Hepatocyte (in vitro differentiated cells): ENCODE measurements at regions not wholly inside any gene's neighbourhood (a gene's known extent, or its start where the extent isn't known, plus 50 kb on each side); places are given as distances from the start of the nearest gene placed in this dataset.

ENCODE experiments used
- DNase-seq: peaks from one replicate; pipeline ENCODE4 v3.0.0-alpha.2; 2016; ENCODE audit warnings: low spot score
- H2AFZ ChIP-seq: fragments of 200-600 bp; sonication (generic); 2 replicates; pipeline ENCODE4 v1.6.0; 2016; ENCODE audit warnings: antibody characterized with exemption, mild to moderate bottlenecking
- H3K27ac ChIP-seq: fragments of 200-600 bp; sonication (generic); 2 replicates; pipeline ENCODE4 v1.5.1; 2016; ENCODE audit warnings: mild to moderate bottlenecking
- H3K27me3 ChIP-seq: fragments of 200-600 bp; sonication (generic); 2 replicates; pipeline ENCODE4 v1.6.1; 2016
- H3K36me3 ChIP-seq: fragments of 200-600 bp; sonication (generic); replicated peaks from 2 replicates; pipeline ENCODE4 v1.5.1; 2016; ENCODE audit warnings: low read depth; ENCODE audit not compliant: insufficient read depth
- H3K4me1 ChIP-seq: fragments of 200-600 bp; sonication (generic); 2 replicates; pipeline ENCODE4 v1.5.1; 2016; ENCODE audit warnings: mild to moderate bottlenecking, moderate library complexity; ENCODE audit not compliant: insufficient read depth
- H3K4me2 ChIP-seq: fragments of 200-600 bp; sonication (generic); 2 replicates; pipeline ENCODE4 v1.6.0; 2016
- H3K4me3 ChIP-seq: fragments of 200-600 bp; sonication (generic); 2 replicates; pipeline ENCODE4 v1.5.1; 2016; ENCODE audit warnings: mild to moderate bottlenecking
- H3K79me2 ChIP-seq: fragments of 200-600 bp; sonication (generic); 2 replicates; pipeline ENCODE4 v1.6.0; 2017; ENCODE audit warnings: mild to moderate bottlenecking
- H3K9me2 ChIP-seq: fragments of 200-600 bp; sonication (generic); replicated peaks from 2 replicates; pipeline ENCODE4 v1.6.0; 2017; ENCODE audit warnings: mild to moderate bottlenecking; ENCODE audit not compliant: insufficient read depth
- H3K9me3 ChIP-seq: fragments of 200-600 bp; sonication (generic); 2 replicates; pipeline ENCODE4 v1.5.1; 2016; ENCODE audit warnings: low read depth, mild to moderate bottlenecking
- H4K20me1 ChIP-seq: fragments of 200-600 bp; sonication (generic); 2 replicates; pipeline ENCODE4 v1.6.0; 2016; ENCODE audit warnings: mild to moderate bottlenecking; ENCODE audit not compliant: insufficient read depth, poor library complexity, severe bottlenecking
- EZH2 ChIP-seq: fragments of 200-600 bp; sonication (generic); IDR thresholded peaks from 2 replicates; pipeline ENCODE4 v1.6.1; 2016; ENCODE audit warnings: antibody characterized with exemption, mild to moderate bottlenecking, borderline replicate concordance
- EZH2phosphoT487 ChIP-seq: fragments of 200-600 bp; sonication (generic); IDR thresholded peaks from one replicate; pipeline ENCODE4 v1.6.1; 2018; ENCODE audit warnings: antibody characterized with exemption, mild to moderate bottlenecking, low read depth, moderate library complexity; ENCODE audit not compliant: unreplicated experiment, severe bottlenecking
- WGBS: methylation state at CpG from one replicate; pipeline ENCODE4 v1.1.6; 2016; ENCODE audit warnings: low lambda C conversion rate; ENCODE audit errors: missing lambda C conversion rate; 5-methylcytosine and 5-hydroxymethylcytosine counted together
- TF ChIP-seq, protein P1 (sequence below): fragments of 200-600 bp; sonication (generic); IDR thresholded peaks from 2 replicates; pipeline ENCODE4 v1.5.1; 2016; ENCODE audit warnings: antibody characterized with exemption, mild to moderate bottlenecking; ENCODE audit not compliant: poor library complexity

- Histone ChIP-seq H3K9me3 (no peaks in the 10 kb centered on the region), H3K4me3 (no peak overlapping the region), H3K27ac (no peak overlapping the region), H3K79me2 (no peaks in the 10 kb centered on the region), H2AFZ (no peak overlapping the region), H3K36me3 (no peaks in the 10 kb centered on the region), H3K4me2 (no peak overlapping the region), H4K20me1 (no peaks in the 10 kb centered on the region), H3K27me3 (no peaks in the 10 kb centered on the region), H3K9me2 (no peaks in the 10 kb centered on the region), H3K4me1 (no peaks in the 10 kb centered on the region)
- TF ChIP-seq EZH2phosphoT487 (no peak), EZH2 (no peak)
- TF ChIP-seq, protein P1, sequence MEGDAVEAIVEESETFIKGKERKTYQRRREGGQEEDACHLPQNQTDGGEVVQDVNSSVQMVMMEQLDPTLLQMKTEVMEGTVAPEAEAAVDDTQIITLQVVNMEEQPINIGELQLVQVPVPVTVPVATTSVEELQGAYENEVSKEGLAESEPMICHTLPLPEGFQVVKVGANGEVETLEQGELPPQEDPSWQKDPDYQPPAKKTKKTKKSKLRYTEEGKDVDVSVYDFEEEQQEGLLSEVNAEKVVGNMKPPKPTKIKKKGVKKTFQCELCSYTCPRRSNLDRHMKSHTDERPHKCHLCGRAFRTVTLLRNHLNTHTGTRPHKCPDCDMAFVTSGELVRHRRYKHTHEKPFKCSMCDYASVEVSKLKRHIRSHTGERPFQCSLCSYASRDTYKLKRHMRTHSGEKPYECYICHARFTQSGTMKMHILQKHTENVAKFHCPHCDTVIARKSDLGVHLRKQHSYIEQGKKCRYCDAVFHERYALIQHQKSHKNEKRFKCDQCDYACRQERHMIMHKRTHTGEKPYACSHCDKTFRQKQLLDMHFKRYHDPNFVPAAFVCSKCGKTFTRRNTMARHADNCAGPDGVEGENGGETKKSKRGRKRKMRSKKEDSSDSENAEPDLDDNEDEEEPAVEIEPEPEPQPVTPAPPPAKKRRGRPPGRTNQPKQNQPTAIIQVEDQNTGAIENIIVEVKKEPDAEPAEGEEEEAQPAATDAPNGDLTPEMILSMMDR: no peak
- DNase-seq: no peak
- whole genome bisulfite sequencing: 100% methylated on average over 1 of the region's 1 CpG
These were observed 232.3 kb upstream of the TENM3 start for GRCh38 chr4:182010876-182011275.

GRCh38 chr4:182014164-182014563, 229.0 kb upstream of the TENM3 start:
- no peaks in the 10 kb centered on the region for H3K4me1 ChIP-seq
- no peak overlapping the region for H2AFZ ChIP-seq
- no peak overlapping the region for H3K4me2 ChIP-seq
- WGBS: 92% methylated on average over 5 of the region's 5 CpGs
- H3K27ac ChIP-seq: no peak overlapping the region
- H3K27me3 ChIP-seq: no peaks in the 10 kb centered on the region
- H3K4me3 ChIP-seq: no peak overlapping the region
- no peaks in the 10 kb centered on the region for H3K9me3 ChIP-seq
- no peaks in the 10 kb centered on the region for H3K9me2 ChIP-seq
- DNase-seq: no peak
- H3K36me3 ChIP-seq: no peaks in the 10 kb centered on the region
- no peak for TF ChIP-seq EZH2
- H3K79me2 ChIP-seq: no peaks in the 10 kb centered on the region
- H4K20me1 ChIP-seq: no peaks in the 10 kb centered on the region

DNA sequence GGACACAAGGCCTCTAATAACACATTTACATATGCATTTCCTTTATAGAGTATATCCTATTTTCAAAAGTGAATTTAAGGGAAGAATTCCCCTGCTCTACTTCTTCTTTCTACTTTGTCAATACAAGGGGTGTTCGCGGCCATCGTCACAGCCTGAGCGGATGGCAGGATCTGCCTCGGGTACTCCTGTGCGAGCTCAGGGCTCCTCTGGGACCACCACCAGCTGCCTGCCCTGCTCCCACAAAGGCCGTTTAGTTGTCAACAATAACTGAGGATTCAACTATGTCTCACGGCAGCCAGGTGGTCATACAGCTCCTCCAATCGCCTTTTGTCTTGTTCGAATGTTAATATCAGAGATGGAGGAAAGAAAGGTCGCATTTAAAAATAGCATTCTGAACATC, 228.2 kb upstream of the TENM3 start:
- Histone ChIP-seq H3K9me3 (no peaks in the 10 kb centered on the region), H3K79me2 (no peaks in the 10 kb centered on the region), H3K9me2 (no peaks in the 10 kb centered on the region), H3K4me2 (no peak overlapping the region), H3K27me3 (no peaks in the 10 kb centered on the region), H3K27ac (no peak overlapping the region), H3K4me3 (no peak overlapping the region), H3K4me1 (no peaks in the 10 kb centered on the region), H2AFZ (no peak overlapping the region), H3K36me3 (no peaks in the 10 kb centered on the region), H4K20me1 (no peaks in the 10 kb centered on the region)
- no peak for DNase-seq
- TF ChIP-seq EZH2phosphoT487: no peak
- TF ChIP-seq, protein P1: no peak
- no peak for TF ChIP-seq EZH2
- WGBS: 94% methylated on average over 11 of the region's 11 CpGs

- Histone ChIP-seq H3K79me2 (no peaks in the 10 kb centered on the region), H3K4me1 (no peaks in the 10 kb centered on the region), H3K27me3 (no peaks in the 10 kb centered on the region), H2AFZ (no peak overlapping the region), H3K9me2 (no peaks in the 10 kb centered on the region), H3K9me3 (no peaks in the 10 kb centered on the region), H3K4me2 (no peak overlapping the region), H3K27ac (no peak overlapping the region), H4K20me1 (no peaks in the 10 kb centered on the region), H3K36me3 (no peaks in the 10 kb centered on the region), H3K4me3 (no peak overlapping the region)
- 82% methylated on average over 6 of the region's 6 CpGs for WGBS
- DNase-seq: no peak
- TF ChIP-seq EZH2phosphoT487 (no peak), EZH2 (no peak)
- TF ChIP-seq, protein P1: no peak
These were observed 227.3 kb upstream of the TENM3 start for GRCh38 chr4:182015893-182016292.
